DND-41 (cell line): ENCODE measurements at regions not wholly inside any gene's neighbourhood (a gene's known extent, or its start where the extent isn't known, plus 50 kb on each side); places are given as distances from the start of the nearest gene placed in this dataset.

Experiments used
- EZH2 ChIP-seq: IDR thresholded peaks from 3 replicates; pipeline ENCODE4 v1.6.1; 2012; ENCODE audit warnings: borderline replicate concordance, low read depth, mild to moderate bottlenecking, moderate library complexity, low read length, inconsistent platforms; ENCODE audit not compliant: severe bottlenecking
- TF ChIP-seq, protein P1 (sequence below): IDR thresholded peaks from 2 replicates; pipeline ENCODE4 v1.5.1; 2012; ENCODE audit warnings: borderline replicate concordance, low read length, moderate library complexity, mild to moderate bottlenecking; ENCODE audit not compliant: poor library complexity, severe bottlenecking; ENCODE audit errors: extremely low read depth

DNA sequence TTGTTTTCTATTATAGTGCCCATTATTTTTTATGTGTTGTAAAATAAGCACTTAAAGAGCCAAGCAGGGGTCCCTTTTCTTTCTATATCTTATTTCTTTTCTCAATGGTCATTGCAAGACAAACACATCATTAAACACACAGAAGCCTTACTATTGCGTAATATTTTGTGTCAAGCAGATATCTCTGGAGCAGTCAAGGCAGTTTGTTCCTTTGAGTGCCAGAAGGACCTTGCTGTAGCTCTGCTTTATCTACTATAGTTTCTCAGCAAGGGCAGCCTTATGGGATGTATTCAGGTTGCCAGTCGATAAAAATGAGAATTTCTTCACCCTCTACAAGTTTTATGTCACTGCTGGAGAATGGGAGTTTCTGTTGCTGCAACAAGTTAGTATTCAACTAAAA is 319.3 kb downstream of the TDRD3 start:
- no peak for TF ChIP-seq EZH2
- TF ChIP-seq, protein P1, sequence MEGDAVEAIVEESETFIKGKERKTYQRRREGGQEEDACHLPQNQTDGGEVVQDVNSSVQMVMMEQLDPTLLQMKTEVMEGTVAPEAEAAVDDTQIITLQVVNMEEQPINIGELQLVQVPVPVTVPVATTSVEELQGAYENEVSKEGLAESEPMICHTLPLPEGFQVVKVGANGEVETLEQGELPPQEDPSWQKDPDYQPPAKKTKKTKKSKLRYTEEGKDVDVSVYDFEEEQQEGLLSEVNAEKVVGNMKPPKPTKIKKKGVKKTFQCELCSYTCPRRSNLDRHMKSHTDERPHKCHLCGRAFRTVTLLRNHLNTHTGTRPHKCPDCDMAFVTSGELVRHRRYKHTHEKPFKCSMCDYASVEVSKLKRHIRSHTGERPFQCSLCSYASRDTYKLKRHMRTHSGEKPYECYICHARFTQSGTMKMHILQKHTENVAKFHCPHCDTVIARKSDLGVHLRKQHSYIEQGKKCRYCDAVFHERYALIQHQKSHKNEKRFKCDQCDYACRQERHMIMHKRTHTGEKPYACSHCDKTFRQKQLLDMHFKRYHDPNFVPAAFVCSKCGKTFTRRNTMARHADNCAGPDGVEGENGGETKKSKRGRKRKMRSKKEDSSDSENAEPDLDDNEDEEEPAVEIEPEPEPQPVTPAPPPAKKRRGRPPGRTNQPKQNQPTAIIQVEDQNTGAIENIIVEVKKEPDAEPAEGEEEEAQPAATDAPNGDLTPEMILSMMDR: no peak
